Ishikawa (cell line): ENCODE measurements at regions not wholly inside any gene's neighbourhood (a gene's known extent, or its start where the extent isn't known, plus 50 kb on each side); places are given as distances from the start of the nearest gene placed in this dataset.

Source experiments
- CEBPB ChIP-seq: IDR thresholded peaks from 2 replicates; pipeline ENCODE4 v1.6.1; 2012
- CREB1 ChIP-seq: IDR thresholded peaks from 2 replicates; pipeline ENCODE4 v1.6.1; 2012; ENCODE audit warnings: low read depth
- EGR1 ChIP-seq: IDR thresholded peaks from 2 replicates; pipeline ENCODE4 v1.6.1; 2012
- EP300 ChIP-seq: IDR thresholded peaks from 2 replicates; pipeline ENCODE4 v1.6.1; 2012; ENCODE audit warnings: borderline replicate concordance
- FOXM1 ChIP-seq: IDR thresholded peaks from 2 replicates; pipeline ENCODE4 v1.6.1; 2012; ENCODE audit warnings: low read depth, borderline replicate concordance
- MAX ChIP-seq: IDR thresholded peaks from 2 replicates; pipeline ENCODE4 v1.6.1; 2012
- NFIC ChIP-seq: IDR thresholded peaks from 2 replicates; pipeline ENCODE4 v1.6.1; 2012
- RAD21 ChIP-seq: IDR thresholded peaks from 2 replicates; pipeline ENCODE4 v1.6.1; 2012; ENCODE audit warnings: low read depth
- REST ChIP-seq: IDR thresholded peaks from 2 replicates; pipeline ENCODE4 v1.6.1; 2012; ENCODE audit warnings: low read depth, mild to moderate bottlenecking
- TAF1 ChIP-seq: IDR thresholded peaks from 2 replicates; pipeline ENCODE4 v1.6.1; 2012; ENCODE audit warnings: low read depth, mild to moderate bottlenecking
- TCF12 ChIP-seq: IDR thresholded peaks from 2 replicates; pipeline ENCODE4 v1.6.1; 2012; ENCODE audit warnings: low read depth
- TEAD4 ChIP-seq: IDR thresholded peaks from 2 replicates; pipeline ENCODE4 v1.6.1; 2012
- USF1 ChIP-seq: IDR thresholded peaks from 2 replicates; pipeline ENCODE4 v1.6.1; 2012
- YY1 ChIP-seq: IDR thresholded peaks from 2 replicates; pipeline ENCODE4 v1.6.1; 2012; ENCODE audit warnings: low read depth
- ZBTB7A ChIP-seq: IDR thresholded peaks from 2 replicates; pipeline ENCODE4 v1.6.1; 2012; ENCODE audit warnings: low read depth

- TF ChIP-seq YY1 = no peak
- no peak for TF ChIP-seq EP300
- TF ChIP-seq RAD21 = no peak
- no peak for TF ChIP-seq REST
- TF ChIP-seq CEBPB = no peak
- no peak for TF ChIP-seq NFIC
- TF ChIP-seq TEAD4 = no peak
- no peak for TF ChIP-seq CREB1
- no peak for TF ChIP-seq ZBTB7A
- TF ChIP-seq FOXM1 = no peak
- TF ChIP-seq TCF12 = no peak
- TF ChIP-seq TAF1 = no peak
- no peak for TF ChIP-seq EGR1
- no peak for TF ChIP-seq USF1
Measured at GRCh38 chr10:106312087-106312486, 852.4 kb downstream of the SORCS1 start.

- TF ChIP-seq EP300 = no peak
- no peak for TF ChIP-seq FOXM1
- no peak for TF ChIP-seq YY1
- no peak for TF ChIP-seq ZBTB7A
- TF ChIP-seq TEAD4 = no peak
- no peak for TF ChIP-seq EGR1
- TF ChIP-seq MAX = no peak
- TF ChIP-seq USF1 = no peak
Measured at GRCh38 chr10:106311590-106311989, 852.9 kb downstream of the SORCS1 start.

- TF ChIP-seq MAX = no peak
- TF ChIP-seq NFIC = no peak
- TF ChIP-seq EGR1 = no peak
- TF ChIP-seq RAD21 = no peak
- TF ChIP-seq REST = no peak
- no peak for TF ChIP-seq CREB1
- no peak for TF ChIP-seq TCF12
- TF ChIP-seq YY1 = no peak
Measured at GRCh38 chr10:106310596-106310995, 853.9 kb downstream of the SORCS1 start.

GRCh38 chr10:106309376-106309775, 855.1 kb downstream of the SORCS1 start:
- TF ChIP-seq EP300 (no peak), USF1 (no peak), YY1 (no peak), RAD21 (no peak), TEAD4 (no peak), TCF12 (no peak), FOXM1 (no peak), ZBTB7A (no peak), CREB1 (no peak)

GRCh38 chr10:106308284-106308683, 856.2 kb downstream of the SORCS1 start:
- TF ChIP-seq RAD21 (no peak), CEBPB (no peak), EP300 (no peak), CREB1 (no peak), USF1 (no peak), TEAD4 (no peak), MAX (no peak), YY1 (no peak), TAF1 (no peak), REST (no peak), NFIC (no peak), TCF12 (no peak), EGR1 (no peak), ZBTB7A (no peak), FOXM1 (no peak)
